GM21737 (cell line): ENCODE measurements at regions not wholly inside any gene's neighbourhood (a gene's known extent, or its start where the extent isn't known, plus 50 kb on each side); places are given as distances from the start of the nearest gene placed in this dataset.

Experiments
- ATAC-seq: cut with Tn5 transposase; IDR thresholded peaks from one replicate; pipeline ENCODE4 v1.9.1; 2021; ENCODE audit warnings: mild to moderate bottlenecking, moderate library complexity; ENCODE audit not compliant: unreplicated experiment

DNA sequence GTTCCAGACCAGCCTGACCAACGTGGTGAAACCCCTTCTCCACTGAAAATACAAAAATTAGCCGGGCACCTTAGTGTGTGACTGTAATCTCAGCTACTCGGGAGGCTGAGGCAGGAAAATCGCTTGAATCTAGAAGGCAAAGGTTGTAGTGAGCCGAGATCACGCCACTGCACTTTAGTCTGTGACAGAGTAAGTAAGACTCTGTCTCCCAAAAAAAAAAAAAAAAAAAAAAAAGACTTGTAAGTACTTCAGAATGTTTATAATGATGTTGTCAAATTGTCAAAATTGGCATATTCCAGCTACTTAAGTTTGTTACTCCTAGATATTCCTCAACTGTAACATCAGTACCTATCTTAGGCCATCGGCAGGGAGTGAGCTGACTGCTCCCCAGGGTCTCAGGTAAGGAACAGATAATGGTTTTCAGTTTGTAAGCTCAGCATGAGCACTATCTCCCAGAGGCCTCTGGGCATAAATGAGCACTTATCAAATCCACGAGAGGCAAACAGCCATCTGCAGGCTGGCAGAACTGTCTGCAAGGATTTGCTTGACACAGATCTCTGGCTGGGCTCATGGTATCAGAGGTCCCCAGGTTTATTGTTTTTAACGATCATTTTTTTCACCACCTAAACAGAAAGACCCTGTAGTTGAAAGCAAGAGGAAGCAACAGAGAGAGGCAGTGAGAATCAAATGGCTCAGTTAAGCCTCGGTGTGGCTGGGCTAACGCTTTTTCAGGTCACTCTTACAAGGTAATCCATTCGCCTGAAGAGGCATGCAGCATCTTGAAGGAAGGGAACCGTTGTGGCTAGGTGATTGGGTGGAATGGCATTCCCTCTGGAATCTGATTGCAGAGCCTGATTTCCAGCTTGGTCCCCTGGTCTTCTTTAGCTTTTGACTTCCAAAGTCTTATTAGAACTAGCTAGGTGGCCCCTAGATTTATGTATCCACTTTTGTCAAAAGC is 115.9 kb downstream of the LY86 start:
- ATAC-seq, result no peak

DNA sequence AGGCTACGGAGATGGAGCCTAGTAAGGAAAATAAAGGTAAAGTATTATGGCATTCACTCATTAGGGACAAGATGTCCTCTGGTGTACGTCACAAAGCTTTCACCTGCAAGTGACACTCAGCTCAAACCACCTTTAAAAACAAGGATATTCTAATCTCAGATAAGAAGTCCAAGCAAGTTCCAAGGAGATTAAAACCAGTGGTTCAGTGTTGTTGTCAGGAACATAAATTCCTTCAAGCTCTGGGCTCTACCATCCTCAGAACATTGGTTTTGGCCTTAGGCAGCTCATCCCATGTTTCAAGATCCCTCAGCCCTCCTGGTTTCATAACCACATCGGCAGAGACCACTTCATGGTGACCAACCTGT is 116.5 kb downstream of the LY86 start:
- no peak for ATAC-seq

GRCh38 chr6:6705915-6706675 is 117.6 kb downstream of the LY86 start:
- no peak for ATAC-seq

GRCh38 chr6:6707143-6707542 is 118.6 kb downstream of the LY86 start:
- ATAC-seq, result no peak

GRCh38 chr6:6709106-6709505 is 120.6 kb downstream of the LY86 start:
- ATAC-seq, result no peak

DNA sequence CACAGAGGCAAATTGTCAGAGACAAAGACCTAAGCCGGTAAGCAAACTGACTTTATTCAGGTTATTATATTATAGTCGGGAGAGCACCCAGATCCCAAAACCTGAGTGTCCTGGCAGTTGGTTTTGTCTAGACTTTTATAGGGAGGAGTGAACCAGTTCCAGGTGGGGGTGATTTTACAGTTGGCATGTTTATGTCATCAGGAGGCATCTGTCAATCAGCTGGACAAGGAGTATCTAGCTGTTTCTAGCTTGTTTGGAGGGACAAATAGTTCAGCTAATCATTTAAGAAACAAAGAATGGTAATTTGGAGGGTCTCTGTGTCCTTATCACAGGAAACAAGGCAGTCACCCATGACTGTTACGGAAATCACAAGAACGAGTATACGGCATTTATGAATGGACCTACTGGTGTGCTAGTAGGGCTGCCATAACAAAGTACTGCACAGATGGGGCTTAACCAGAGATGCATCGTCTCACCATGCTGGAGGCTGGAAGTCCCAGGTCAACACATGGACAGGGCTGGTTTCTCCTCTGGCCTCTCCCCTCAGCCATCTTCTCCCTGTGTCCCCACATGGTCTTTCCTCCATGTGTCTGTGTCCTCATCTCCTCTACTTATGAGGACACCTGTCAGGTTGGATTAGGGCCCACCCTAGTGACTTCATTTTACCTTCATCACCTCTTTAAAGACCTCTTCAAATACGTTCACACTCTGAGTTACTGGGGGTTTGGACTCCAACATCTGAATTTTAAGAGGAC is 122.7 kb downstream of the LY86 start:
- ATAC-seq, result no peak

GRCh38 chr6:6711832-6712448 is 123.4 kb downstream of the LY86 start:
- ATAC-seq, result peak; percentile 48

DNA sequence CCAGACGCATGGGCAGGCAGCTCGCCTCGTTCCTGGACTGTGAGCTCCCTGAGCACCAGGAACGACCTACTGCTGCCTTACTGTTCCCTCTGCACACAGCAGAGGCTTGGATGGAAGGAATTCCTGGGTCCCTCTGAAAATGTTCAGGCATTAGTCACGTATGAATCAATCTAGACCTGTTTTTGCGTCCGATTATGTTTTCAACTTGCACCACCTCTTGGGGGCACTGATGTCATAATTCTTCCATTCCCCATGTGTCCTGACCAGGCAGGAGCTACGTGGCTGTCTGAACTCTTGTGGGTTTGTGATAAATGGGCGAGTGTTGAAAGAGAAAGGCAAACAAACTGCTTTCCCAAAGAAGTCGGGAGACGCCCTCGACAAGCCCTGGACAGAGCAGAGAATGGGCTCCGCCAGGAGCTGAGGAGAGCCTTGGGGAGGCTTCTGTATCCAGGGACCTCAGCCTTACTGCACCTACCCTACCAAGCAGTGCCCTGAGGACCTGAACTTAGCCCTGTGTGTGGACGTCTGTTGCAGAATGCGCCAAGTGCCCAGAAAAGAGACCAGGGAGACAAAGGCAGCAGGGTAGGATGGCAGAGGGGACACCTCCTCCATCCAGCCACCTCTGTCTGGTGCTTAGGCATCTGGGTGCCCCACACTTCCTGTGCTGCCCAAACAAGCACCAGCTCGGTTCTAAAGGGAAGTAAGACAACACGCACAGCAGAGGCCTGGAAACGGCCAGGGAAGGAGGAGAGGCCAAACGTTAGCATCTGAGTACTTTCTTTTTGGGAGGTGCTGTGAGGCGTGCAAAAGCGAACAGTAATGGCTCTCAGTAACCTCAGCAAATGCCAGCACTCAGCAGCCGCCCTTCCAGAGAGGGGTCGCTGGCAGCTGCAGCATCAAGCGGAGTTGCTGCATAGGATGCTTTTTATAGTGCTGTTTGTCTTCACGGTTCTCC is 124.2 kb downstream of the LY86 start:
- ATAC-seq, result peak; percentile 61

DNA sequence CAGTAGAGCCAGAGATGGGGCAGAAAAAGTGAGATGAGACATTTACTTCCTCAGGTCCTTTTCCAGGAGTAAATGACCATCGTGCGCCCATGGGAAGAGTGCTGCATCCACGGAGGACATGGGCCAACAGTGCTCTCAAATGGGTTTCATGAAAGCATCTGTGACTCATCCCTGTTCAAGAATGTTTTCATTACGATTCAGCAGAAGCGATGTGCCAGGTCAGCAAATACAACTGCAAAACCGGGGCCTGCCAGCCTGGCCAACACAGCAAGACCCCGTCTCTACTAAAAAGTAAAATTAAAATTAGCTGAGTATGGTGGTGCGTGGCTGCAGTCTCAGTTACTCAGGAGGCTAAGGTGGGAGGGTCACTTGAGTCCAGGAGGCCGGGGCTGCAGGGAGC is 125.1 kb downstream of the LY86 start:
- no peak for ATAC-seq

DNA sequence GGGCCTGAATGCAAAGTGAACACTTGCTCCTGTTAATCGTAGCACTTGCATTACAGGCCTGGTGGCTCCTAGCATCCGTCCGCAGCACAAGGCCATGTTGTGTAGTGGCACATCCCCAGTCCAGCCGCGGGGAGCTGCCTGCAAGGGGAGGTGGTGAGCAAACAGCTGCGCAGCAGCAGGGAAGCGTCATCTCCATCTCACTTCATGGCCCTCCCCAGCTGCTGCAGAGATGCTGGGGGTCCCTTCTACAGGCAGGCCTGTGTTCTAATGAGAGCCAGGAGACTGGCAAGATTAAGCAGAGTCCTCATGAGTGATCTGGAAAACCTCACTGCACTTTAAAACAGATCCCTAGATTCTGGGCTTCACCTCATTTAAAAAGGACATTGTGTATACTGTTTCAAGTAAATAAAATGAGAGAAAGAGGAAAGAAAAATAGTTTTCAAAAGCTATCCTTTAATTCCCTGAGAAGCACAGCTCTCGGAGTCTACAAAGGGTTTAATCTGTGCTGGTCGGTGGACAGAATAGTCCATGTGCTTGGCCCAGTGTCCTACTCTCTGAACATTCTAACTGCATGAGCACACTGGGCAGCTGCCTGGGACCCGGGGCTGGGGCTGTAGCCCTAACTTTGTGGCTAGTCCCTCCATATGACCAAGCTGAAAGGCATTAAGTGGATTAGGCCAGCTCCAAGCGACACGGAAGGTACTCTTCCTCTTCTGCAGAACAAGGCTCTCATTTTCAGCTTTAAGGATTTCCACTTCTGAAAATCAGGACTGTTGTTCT is 125.8 kb downstream of the LY86 start:
- ATAC-seq, result no peak

GRCh38 chr6:6714953-6715352 is 126.4 kb downstream of the LY86 start:
- no peak for ATAC-seq

- ATAC-seq, result no peak
Measured at GRCh38 chr6:6715465-6715864, 126.9 kb downstream of the LY86 start.

DNA sequence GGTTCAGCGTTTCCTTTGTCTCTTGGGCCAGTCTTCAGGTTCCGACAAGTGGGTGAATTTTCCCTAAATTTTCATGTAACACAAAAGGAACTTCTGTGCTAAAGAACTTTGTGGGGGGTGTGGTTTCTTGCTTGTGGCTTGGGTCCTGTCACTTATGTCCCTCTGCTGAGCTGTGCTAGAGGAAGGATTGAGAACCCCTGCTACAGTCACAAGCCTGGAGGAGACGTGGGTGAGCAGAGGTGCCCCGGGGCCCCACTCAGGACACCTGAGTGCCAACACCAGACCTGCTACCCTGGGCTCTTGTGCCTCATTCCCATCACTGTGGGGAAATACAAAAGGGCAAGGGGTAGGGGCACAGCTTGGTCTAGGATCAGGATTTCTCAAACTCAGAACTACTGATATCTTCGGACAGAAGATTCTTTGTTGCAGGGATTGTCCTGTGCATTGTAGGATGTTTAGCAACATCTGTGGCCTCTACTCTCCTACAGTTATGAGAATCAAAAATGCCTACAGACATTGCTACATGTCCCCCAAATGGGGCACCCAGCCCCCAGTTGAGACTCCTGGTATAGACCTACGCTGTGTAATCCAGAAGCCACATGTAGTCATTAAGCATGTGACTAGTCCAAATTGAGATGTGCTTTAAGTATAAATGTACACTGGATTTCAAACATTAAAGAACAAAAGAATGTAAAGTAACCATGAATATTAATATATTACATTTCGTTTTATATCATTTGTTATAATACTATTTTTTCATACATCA is 128.7 kb downstream of the LY86 start:
- ATAC-seq, result no peak

- ATAC-seq, result no peak
Measured at GRCh38 chr6:6717953-6718352, 129.4 kb downstream of the LY86 start.

DNA sequence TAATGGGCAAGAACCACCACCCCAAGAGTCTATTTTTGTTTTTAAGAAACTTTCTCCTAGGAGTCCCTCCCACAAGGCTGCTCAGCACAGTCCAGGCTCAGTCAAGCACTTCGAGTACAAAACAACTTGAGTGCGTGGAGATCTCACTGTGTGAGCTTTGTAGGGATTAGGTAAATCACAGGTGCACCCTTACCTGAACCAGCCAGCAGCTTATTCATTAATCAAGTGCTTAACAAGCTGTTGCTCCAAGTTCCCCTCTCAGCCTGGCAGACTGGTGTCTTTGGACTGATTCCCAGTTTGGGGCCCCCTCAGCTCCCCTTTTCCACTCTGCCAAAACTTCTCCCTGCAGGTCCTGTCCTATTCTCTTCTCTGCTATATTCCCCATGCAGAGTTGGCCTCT is 133.1 kb downstream of the LY86 start:
- no peak for ATAC-seq

DNA sequence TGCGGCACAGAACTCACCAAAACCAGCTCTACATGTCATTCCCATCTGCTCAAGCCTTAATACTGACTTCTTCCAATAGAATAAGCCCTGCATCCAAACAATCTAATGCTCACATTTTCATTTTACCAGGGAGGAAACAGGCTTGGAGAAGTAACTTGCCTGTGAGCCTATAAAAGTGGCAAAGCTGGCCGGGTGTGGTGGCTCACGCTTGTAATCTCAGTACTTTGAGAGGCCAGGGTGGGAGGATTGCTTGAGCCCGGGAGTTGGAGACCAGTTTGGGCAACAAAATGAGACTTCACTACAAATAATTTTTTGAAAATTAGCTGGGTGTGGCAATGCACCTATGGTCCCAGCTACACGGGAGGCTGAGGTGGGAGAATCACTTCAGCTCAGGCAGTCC is 133.7 kb downstream of the LY86 start:
- no peak for ATAC-seq

GRCh38 chr6:6723361-6723760 is 134.8 kb downstream of the LY86 start:
- ATAC-seq, result no peak

GRCh38 chr6:6723921-6724538 is 135.5 kb downstream of the LY86 start:
- ATAC-seq, result no peak
